ENCODE measurements at regions not wholly inside any gene's neighbourhood (a gene's known extent, or its start where the extent isn't known, plus 50 kb on each side); places are given as distances from the start of the nearest gene placed in this dataset.

GRCh38 chr15:91555312-91555711 is 298.2 kb upstream of the SLCO3A1 start:
- DNase-seq = no peak

- DNase-seq = no peak
Observed at GRCh38 chr15:91556926-91557325, 296.6 kb upstream of the SLCO3A1 start.

GRCh38 chr15:91559066-91559465 is 294.4 kb upstream of the SLCO3A1 start:
- DNase-seq = no peak

GRCh38 chr15:91561371-91562100 is 292.0 kb upstream of the SLCO3A1 start:
- DNase-seq = no peak

GRCh38 chr15:91562698-91563097 is 290.8 kb upstream of the SLCO3A1 start:
- DNase-seq = no peak

GRCh38 chr15:91564631-91565030 is 288.9 kb upstream of the SLCO3A1 start:
- no peak for DNase-seq

GRCh38 chr15:91566141-91566540 is 287.4 kb upstream of the SLCO3A1 start:
- DNase-seq = no peak

- no peak for DNase-seq
Observed at GRCh38 chr15:91568036-91568435, 285.5 kb upstream of the SLCO3A1 start.

- no peak for DNase-seq
Observed at GRCh38 chr15:91572110-91572509, 281.4 kb upstream of the SLCO3A1 start.

GRCh38 chr15:91576096-91576495 is 277.4 kb upstream of the SLCO3A1 start:
- no peak for DNase-seq

- DNase-seq = peak; percentile 30 to 48
Observed at GRCh38 chr15:91578511-91578910, 275.0 kb upstream of the SLCO3A1 start.

GRCh38 chr15:91584895-91585294 is 268.6 kb upstream of the SLCO3A1 start:
- DNase-seq = no peak

- no peak for DNase-seq
Observed at GRCh38 chr15:91586560-91586959, 266.9 kb upstream of the SLCO3A1 start.

GRCh38 chr15:91589360-91589759 is 264.1 kb upstream of the SLCO3A1 start:
- DNase-seq = no peak

- DNase-seq = no peak
Observed at GRCh38 chr15:91592567-91592966, 260.9 kb upstream of the SLCO3A1 start.

- DNase-seq = no peak
Observed at GRCh38 chr15:91593067-91593466, 260.4 kb upstream of the SLCO3A1 start.

GRCh38 chr15:91593653-91594052 is 259.9 kb upstream of the SLCO3A1 start:
- DNase-seq = no peak

- DNase-seq = no peak
Observed at GRCh38 chr15:91599261-91599660, 254.2 kb upstream of the SLCO3A1 start.

GRCh38 chr15:91603384-91604080 is 250.0 kb upstream of the SLCO3A1 start:
- no peak for DNase-seq

- no peak for DNase-seq
Observed at GRCh38 chr15:91604122-91604521, 249.4 kb upstream of the SLCO3A1 start.

- DNase-seq = no peak
Observed at GRCh38 chr15:91605576-91605975, 247.9 kb upstream of the SLCO3A1 start.

- no peak for DNase-seq
Observed at GRCh38 chr15:91609231-91609630, 244.3 kb upstream of the SLCO3A1 start.

GRCh38 chr15:91609966-91610365 is 243.5 kb upstream of the SLCO3A1 start:
- no peak for DNase-seq

Measured in right lung (tissue), 2 donors.